ENCODE measurements at regions not wholly inside any gene's neighbourhood (a gene's known extent, or its start where the extent isn't known, plus 50 kb on each side); places are given as distances from the start of the nearest gene placed in this dataset.
A peak's percentile ranks its signal among the peaks of the same experiment; 100 is the strongest.

- FAIRE-seq, result no peak
Measured at GRCh38 chr10:126722726-126723125, 52.2 kb upstream of the C10orf90 start.

GRCh38 chr10:126723226-126723625, 52.7 kb upstream of the C10orf90 start:
- DNase-seq (ENCODE audit: insufficient read length, low spot score) (no peak), FAIRE-seq (no peak)
- TF ChIP-seq POLR2A (IDR thresholded peaks at IDR 0.05; ENCODE audit: low read depth, low read length), result no peak

More at GRCh38 chr10:126722726-126723125, 52.2 kb upstream of the C10orf90 start:
- TF ChIP-seq POLR2A (IDR thresholded peaks at IDR 0.05; ENCODE audit: low read depth, low read length), result no peak
- no peak for DNase-seq (ENCODE audit: insufficient read length, low spot score)

- DNase-seq (ENCODE audit: insufficient read length, low spot score) (no peak), FAIRE-seq (no peak)
- no peak for TF ChIP-seq POLR2A (IDR thresholded peaks at IDR 0.05; ENCODE audit: low read depth, low read length)
Measured at GRCh38 chr10:126729314-126729870, 58.9 kb upstream of the C10orf90 start.

- TF ChIP-seq POLR2A (IDR thresholded peaks at IDR 0.05; ENCODE audit: low read depth, low read length), result no peak
- no peak for DNase-seq (ENCODE audit: insufficient read length, low spot score)
- no peak for FAIRE-seq
Measured at GRCh38 chr10:126730856-126731609, 60.5 kb upstream of the C10orf90 start.

- no peak for TF ChIP-seq POLR2A (IDR thresholded peaks at IDR 0.05; ENCODE audit: low read depth, low read length)
- DNase-seq (ENCODE audit: insufficient read length, low spot score), result no peak
- FAIRE-seq, result no peak
Measured at GRCh38 chr10:126731610-126731990, 61.1 kb upstream of the C10orf90 start.

GRCh38 chr10:126732308-126732707, 61.8 kb upstream of the C10orf90 start:
- FAIRE-seq (no peak), DNase-seq (ENCODE audit: insufficient read length, low spot score) (no peak)
- TF ChIP-seq POLR2A (IDR thresholded peaks at IDR 0.05; ENCODE audit: low read depth, low read length), result no peak

GRCh38 chr10:126732868-126733267, 62.4 kb upstream of the C10orf90 start:
- TF ChIP-seq POLR2A (IDR thresholded peaks at IDR 0.05; ENCODE audit: low read depth, low read length), result no peak
- no peak for DNase-seq (ENCODE audit: insufficient read length, low spot score)
- FAIRE-seq, result no peak

GRCh38 chr10:126734015-126734414, 63.5 kb upstream of the C10orf90 start:
- FAIRE-seq, result no peak
- TF ChIP-seq POLR2A (IDR thresholded peaks at IDR 0.05; ENCODE audit: low read depth, low read length), result no peak
- DNase-seq (ENCODE audit: insufficient read length, low spot score), result no peak

- TF ChIP-seq POLR2A (IDR thresholded peaks at IDR 0.05; ENCODE audit: low read depth, low read length), result no peak
- no peak for DNase-seq (ENCODE audit: insufficient read length, low spot score)
- FAIRE-seq, result no peak
Measured at GRCh38 chr10:126734967-126735366, 64.5 kb upstream of the C10orf90 start.

GRCh38 chr10:126736142-126736541, 65.6 kb upstream of the C10orf90 start:
- TF ChIP-seq POLR2A (IDR thresholded peaks at IDR 0.05; ENCODE audit: low read depth, low read length), result no peak
- FAIRE-seq, result no peak
- DNase-seq (ENCODE audit: insufficient read length, low spot score), result no peak

- DNase-seq (ENCODE audit: insufficient read length, low spot score) (no peak), FAIRE-seq (no peak)
- no peak for TF ChIP-seq POLR2A (IDR thresholded peaks at IDR 0.05; ENCODE audit: low read depth, low read length)
Measured at GRCh38 chr10:126736727-126737126, 66.2 kb upstream of the C10orf90 start.

- no peak for DNase-seq (ENCODE audit: insufficient read length, low spot score)
- TF ChIP-seq POLR2A (IDR thresholded peaks at IDR 0.05; ENCODE audit: low read depth, low read length), result no peak
- no peak for FAIRE-seq
Measured at GRCh38 chr10:126738001-126738400, 67.5 kb upstream of the C10orf90 start.

- DNase-seq (ENCODE audit: insufficient read length, low spot score), result no peak
- TF ChIP-seq POLR2A (IDR thresholded peaks at IDR 0.05; ENCODE audit: low read depth, low read length), result no peak
- no peak for FAIRE-seq
Measured at GRCh38 chr10:126744571-126744970, 74.1 kb upstream of the C10orf90 start.

GRCh38 chr10:126749015-126749655, 78.6 kb upstream of the C10orf90 start:
- DNase-seq (ENCODE audit: insufficient read length, low spot score) (peak; percentile 28), FAIRE-seq (peak; percentile 85)
- no peak for TF ChIP-seq POLR2A (IDR thresholded peaks at IDR 0.05; ENCODE audit: low read depth, low read length)

GRCh38 chr10:126754966-126755365, 84.5 kb upstream of the C10orf90 start:
- DNase-seq (ENCODE audit: insufficient read length, low spot score) (no peak), FAIRE-seq (no peak)
- no peak for TF ChIP-seq POLR2A (IDR thresholded peaks at IDR 0.05; ENCODE audit: low read depth, low read length)
